GM21786 (cell line): ENCODE measurements at regions not wholly inside any gene's neighbourhood (a gene's known extent, or its start where the extent isn't known, plus 50 kb on each side); places are given as distances from the start of the nearest gene placed in this dataset.
"Not testable (repeated sequence)": the region's sequence is repeated elsewhere in the genome, so short reads cannot be mapped to it uniquely, and the experiment has no call there.

Experiments used
- ATAC-seq: cut with Tn5 transposase; IDR thresholded peaks from one replicate; pipeline ENCODE4 v1.9.1; 2021; ENCODE audit not compliant: unreplicated experiment

GRCh38 chr5:104512063-104512825 lies 949.7 kb upstream of the NUDT12 start:
- no peak for ATAC-seq

GRCh38 chr5:104498281-104498680 lies 935.7 kb upstream of the NUDT12 start:
- ATAC-seq, result no peak

- ATAC-seq, result no peak
Observed at GRCh38 chr5:104494083-104494482, 931.5 kb upstream of the NUDT12 start.

DNA sequence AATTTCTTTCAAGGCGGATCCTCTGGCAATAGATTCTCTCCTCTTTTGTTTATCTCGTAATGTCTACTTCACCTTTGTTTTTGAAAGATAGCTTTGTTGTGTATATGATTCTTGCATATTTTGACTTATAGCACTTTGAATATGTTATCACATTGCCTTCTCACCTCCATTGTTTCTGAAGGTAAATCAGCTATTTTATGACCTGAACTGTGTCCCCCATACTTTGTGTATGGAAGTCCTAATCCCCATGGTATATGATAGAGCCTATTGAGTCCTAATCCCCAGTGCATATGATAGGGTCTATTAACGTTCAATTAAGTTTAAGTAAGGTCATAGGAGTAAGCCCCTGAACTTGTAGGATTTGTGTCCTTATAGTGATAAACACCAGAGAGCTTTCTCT lies 910.2 kb upstream of the NUDT12 start:
- ATAC-seq, result no peak

DNA sequence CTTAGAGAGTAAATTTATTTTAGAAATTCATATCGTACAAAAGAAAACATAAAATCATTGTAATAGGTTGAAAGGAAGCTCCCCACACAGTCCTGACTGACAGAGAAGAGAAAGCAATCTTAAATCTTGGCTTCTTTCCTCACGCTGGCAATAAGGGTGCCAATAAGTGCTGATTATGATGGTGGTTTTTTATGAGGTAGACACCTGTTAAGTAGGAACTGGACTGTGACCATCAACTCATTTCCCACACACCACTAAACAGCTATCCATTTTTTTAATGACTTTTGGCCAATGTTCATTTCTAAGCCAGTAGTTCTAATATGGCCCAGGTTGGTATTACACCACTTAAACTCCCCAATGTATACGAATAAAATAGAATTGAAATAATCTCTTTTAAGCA lies 893.5 kb upstream of the NUDT12 start:
- no peak for ATAC-seq

- ATAC-seq, result no peak
Observed at GRCh38 chr5:104452550-104452949, 890.0 kb upstream of the NUDT12 start.

- ATAC-seq, result not testable (repeated sequence)
Observed at GRCh38 chr5:104451911-104452310, 889.3 kb upstream of the NUDT12 start.

GRCh38 chr5:104444656-104445055 lies 882.1 kb upstream of the NUDT12 start:
- no peak for ATAC-seq

DNA sequence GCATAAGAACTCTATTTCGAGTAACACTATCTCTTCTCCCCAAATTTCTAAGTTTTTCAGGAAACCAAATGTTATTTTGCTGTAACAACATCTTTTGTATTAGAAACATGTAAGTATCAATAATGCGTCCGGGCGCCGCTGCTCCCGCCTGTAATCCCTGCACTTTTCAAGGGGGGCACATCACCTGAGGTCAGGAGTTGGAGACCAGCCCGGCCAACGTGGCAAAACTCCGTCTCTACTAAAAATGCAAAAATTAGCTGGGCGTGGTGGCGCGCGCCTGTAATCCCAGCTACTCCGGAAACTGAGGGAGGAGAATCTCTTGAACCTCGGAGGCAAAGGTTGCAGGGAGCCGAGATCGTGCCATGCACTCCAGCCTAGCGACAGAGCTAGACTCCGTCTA lies 881.1 kb upstream of the NUDT12 start:
- no peak for ATAC-seq

- ATAC-seq, result no peak
Observed at GRCh38 chr5:104431981-104432380, 869.4 kb upstream of the NUDT12 start.

DNA sequence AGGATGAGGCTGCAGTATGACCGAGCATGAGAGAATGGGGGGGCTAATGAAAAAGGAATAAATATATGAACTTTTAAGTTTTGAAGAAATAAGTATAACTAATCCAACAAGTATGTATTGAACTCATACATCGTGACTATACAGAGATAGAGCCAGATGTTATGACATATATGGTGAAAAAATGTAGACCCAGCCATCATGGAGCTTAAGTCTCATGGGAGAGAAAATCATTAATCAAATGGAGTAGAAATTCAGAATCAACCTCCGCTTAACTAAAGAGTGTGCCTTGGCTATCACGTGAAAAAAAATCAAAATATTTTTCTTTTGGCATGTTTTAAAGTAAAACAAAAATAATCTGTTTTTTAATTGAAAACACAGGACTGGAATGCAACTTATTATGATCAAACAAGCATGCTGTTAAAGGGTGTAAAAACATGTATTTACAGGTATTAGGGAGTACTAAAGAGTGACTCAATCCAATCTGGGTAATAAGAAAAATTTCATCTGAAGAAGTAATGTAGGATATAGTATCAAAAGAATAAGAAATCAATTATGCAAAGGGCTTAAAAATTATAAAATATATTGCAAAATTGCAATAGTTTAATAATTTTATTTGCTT lies 868.5 kb upstream of the NUDT12 start:
- no peak for ATAC-seq

GRCh38 chr5:104429911-104430310 lies 867.3 kb upstream of the NUDT12 start:
- no peak for ATAC-seq

GRCh38 chr5:104421431-104421830 lies 858.8 kb upstream of the NUDT12 start:
- no peak for ATAC-seq

DNA sequence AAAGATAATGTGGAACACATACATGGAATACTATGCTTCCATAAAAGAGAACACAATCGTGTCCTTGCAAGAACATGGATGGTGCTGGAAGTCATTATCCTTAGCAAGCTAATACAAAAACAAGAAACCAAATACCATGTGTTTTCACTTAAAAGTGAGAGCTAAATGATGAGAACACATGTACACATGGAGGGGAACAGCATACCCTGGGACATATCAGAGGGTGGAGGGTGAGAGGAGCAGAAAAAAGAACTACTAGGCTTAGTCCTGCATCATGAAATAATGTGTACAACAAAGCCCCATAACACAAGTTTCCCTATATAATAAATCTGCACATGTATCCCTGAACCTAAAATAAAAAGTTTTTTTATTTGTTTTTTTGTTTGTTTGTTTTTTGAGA lies 855.5 kb upstream of the NUDT12 start:
- ATAC-seq, result no peak

GRCh38 chr5:104412649-104413240 lies 850.2 kb upstream of the NUDT12 start:
- peak; percentile 95 for ATAC-seq

DNA sequence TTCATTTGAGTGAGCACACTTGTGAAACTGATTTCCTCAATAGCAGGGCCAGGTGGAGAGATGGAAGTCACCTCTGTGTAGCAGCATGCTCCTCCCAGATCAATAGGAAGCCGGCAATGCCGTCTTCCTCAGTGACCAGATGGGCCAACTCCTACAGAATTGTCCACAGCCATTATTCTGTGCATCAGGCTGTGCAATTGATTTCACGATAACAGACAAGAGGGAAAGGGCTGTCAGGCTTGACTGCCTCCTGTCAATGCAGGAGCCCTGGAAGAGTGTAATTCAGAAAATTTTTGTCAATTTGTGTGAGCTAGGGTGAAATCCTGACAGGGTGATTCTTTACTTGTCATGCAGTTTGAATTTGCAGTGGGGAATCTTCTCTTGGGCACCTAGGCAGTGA lies 838.4 kb upstream of the NUDT12 start:
- ATAC-seq, result no peak

- ATAC-seq, result no peak
Observed at GRCh38 chr5:104385906-104386305, 823.3 kb upstream of the NUDT12 start.

GRCh38 chr5:104375345-104375744 lies 812.8 kb upstream of the NUDT12 start:
- no peak for ATAC-seq

DNA sequence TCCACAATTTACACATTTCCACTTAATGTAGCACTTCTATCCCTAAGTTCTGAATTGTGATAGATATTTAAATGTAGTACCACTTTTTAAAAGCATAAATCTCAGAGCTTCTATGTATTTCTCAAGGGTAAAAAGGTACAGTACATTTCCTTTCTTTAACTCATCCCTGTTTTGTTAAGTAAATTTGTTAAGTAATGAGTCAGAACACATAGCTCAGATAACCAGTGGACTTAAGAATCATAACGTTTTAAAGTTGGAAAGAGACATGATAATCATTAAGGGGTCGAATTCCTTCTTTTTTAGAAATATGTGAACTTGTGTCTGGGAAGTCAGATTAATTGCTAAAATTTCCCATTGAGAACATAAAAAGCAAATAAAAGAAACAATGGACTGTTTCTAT lies 810.2 kb upstream of the NUDT12 start:
- ATAC-seq, result no peak

- ATAC-seq, result no peak
Observed at GRCh38 chr5:104372376-104372775, 809.8 kb upstream of the NUDT12 start.

DNA sequence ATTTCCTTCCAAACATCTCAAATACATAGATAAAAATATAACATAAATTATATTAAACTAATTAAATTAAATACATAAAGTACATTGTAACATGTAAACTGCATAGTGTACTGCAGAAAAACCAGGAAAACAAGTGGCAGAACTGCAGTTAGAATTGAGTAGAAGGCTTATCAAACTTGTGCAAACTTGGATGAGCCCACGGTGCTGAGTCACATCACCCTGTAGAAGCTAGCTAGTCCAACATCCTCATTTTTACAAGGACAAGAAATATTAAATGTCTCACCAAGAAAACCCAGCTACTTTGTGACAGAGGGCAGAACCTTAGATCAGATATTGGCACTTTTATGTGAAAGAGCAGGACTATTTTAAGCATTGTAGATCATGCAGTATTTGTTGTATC lies 807.9 kb upstream of the NUDT12 start:
- ATAC-seq, result no peak

DNA sequence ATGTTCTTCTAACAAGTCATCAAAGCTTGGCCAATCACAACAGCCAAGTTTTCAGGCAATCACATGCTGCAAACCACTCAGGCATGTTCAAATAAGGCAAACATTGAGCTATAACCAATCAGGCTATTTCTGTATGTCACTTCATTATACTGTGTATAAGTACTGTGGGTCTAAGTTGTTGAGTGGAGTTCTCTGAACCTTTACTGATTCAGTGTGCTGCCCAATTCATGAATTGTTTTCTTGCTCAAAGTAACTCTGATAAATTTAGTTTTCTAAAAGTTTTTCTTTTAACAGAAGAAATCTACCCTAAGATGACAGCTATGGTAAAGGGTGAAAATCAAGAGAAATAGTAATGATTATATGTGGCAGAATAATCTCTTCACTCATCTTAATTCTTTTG lies 805.4 kb upstream of the NUDT12 start:
- no peak for ATAC-seq
